IMR-90 (cell line): ENCODE measurements at regions not wholly inside any gene's neighbourhood (a gene's known extent, or its start where the extent isn't known, plus 50 kb on each side); places are given as distances from the start of the nearest gene placed in this dataset.

Experiments
- ATAC-seq: fragments of 200-7000 bp; cut with Tn5 transposase; 2 replicates; pipeline ENCODE4 v1.9.1; 2020; ENCODE audit warnings: low read depth, mild to moderate bottlenecking, moderate library complexity
- BruUV-seq: library from RNA; stranded (reverse); fragments of 400-500 nt; replicated peaks from 2 replicates; lab custom pipeline; 2021; lab: Mats Ljungman, UMichigan
- CTCF ChIA-PET: fragments of 300-600 bp; formaldehyde crosslinking; extraction: SDS; loops from one replicate; lab custom pipeline; 2021; ENCODE audit warnings: antibody characterized with exemption; lab: Yijun Ruan, JAX
- POLR2A ChIA-PET: fragments of 300-600 bp; sonication (Branson Sonifier 250); formaldehyde crosslinking; loops from one replicate; lab custom pipeline; 2022; ENCODE audit warnings: antibody characterized with exemption; ENCODE audit not compliant: unreplicated experiment; lab: Charles Lee
- DNase-seq: peaks from one replicate; pipeline ENCODE4 v3.0.0; 2013
- H2AFZ ChIP-seq: replicated peaks from 2 replicates; pipeline ENCODE3; 2013; ENCODE audit warnings: low read length, mild to moderate bottlenecking; ENCODE audit not compliant: poor library complexity
- H2AK5ac ChIP-seq: 2 replicates; pipeline ENCODE4 v1.6.1; 2013; ENCODE audit warnings: low read depth, low read length, inconsistent platforms
- H2AK9ac ChIP-seq: replicated peaks from 2 replicates; pipeline ENCODE3; 2013; ENCODE audit warnings: mild to moderate bottlenecking, low read depth, low read length, moderate library complexity; ENCODE audit not compliant: poor library complexity
- H2BK120ac ChIP-seq: 2 replicates; pipeline ENCODE4 v1.6.1; 2013; ENCODE audit warnings: low read depth, low read length, inconsistent platforms
- H2BK15ac ChIP-seq: 3 replicates; pipeline ENCODE4 v1.6.1; 2013; ENCODE audit warnings: low read depth, low read length, inconsistent platforms
- H2BK20ac ChIP-seq: 2 replicates; pipeline ENCODE4 v1.6.1; 2013; ENCODE audit warnings: low read depth, mild to moderate bottlenecking, inconsistent platforms, low read length, moderate library complexity
- H2BK5ac ChIP-seq: 2 replicates; pipeline ENCODE4 v1.6.1; 2013; ENCODE audit warnings: mild to moderate bottlenecking, low read depth, low read length, inconsistent platforms; ENCODE audit not compliant: poor library complexity, severe bottlenecking
- H3K14ac ChIP-seq: replicated peaks from 2 replicates; pipeline ENCODE4 v1.6.1; 2013; ENCODE audit warnings: low read depth, low read length, inconsistent platforms
- H3K18ac ChIP-seq: 2 replicates; pipeline ENCODE4 v1.6.1; 2013; ENCODE audit warnings: low read depth, low read length, control low read depth
- H3K23ac ChIP-seq: 2 replicates; pipeline ENCODE4 v1.6.1; 2013; ENCODE audit warnings: low read depth, low read length, inconsistent platforms
- H3K27ac ChIP-seq: 2 replicates; pipeline ENCODE4 v1.5.1; 2013; ENCODE audit warnings: mild to moderate bottlenecking, control low read depth, low read length; ENCODE audit not compliant: insufficient read depth
- H3K27me3 ChIP-seq: 2 replicates; pipeline ENCODE4 v1.6.1; 2013; ENCODE audit warnings: low read length; ENCODE audit not compliant: control insufficient read depth, insufficient read depth
- H3K36me3 ChIP-seq: 2 replicates; pipeline ENCODE4 v1.6.1; 2013; ENCODE audit warnings: low read length, mixed read lengths; ENCODE audit not compliant: control insufficient read depth, insufficient read depth
- H3K4ac ChIP-seq: 2 replicates; pipeline ENCODE4 v1.6.1; 2013; ENCODE audit warnings: low read depth, low read length, inconsistent platforms
- H3K4me1 ChIP-seq: 2 replicates; pipeline ENCODE4 v1.6.1; 2013; ENCODE audit warnings: low read length, mixed read lengths; ENCODE audit not compliant: control insufficient read depth, insufficient read depth
- H3K4me2 ChIP-seq: 2 replicates; pipeline ENCODE4 v1.6.1; 2013; ENCODE audit warnings: low read depth, mild to moderate bottlenecking, control low read depth, low read length, moderate library complexity
- H3K4me3 ChIP-seq: 2 replicates; pipeline ENCODE4 v1.5.1; 2013; ENCODE audit warnings: low read depth, mild to moderate bottlenecking, control low read depth, low read length, moderate library complexity; ENCODE audit not compliant: insufficient read depth
- H3K56ac ChIP-seq: 2 replicates; pipeline ENCODE4 v1.6.1; 2013; ENCODE audit warnings: low read length, inconsistent platforms; ENCODE audit not compliant: insufficient read depth; ENCODE audit errors: extremely low read depth
- H3K79me1 ChIP-seq, 2 experiments: 2 replicates each; pipeline ENCODE4 v1.6.1; 2013; ENCODE audit warnings: low read length in 2 of 2, inconsistent platforms in 1 of 2, low read depth in 1 of 2
- H3K9ac ChIP-seq: 2 replicates; pipeline ENCODE4 v1.6.1; 2013; ENCODE audit warnings: low read depth, low read length, control low read depth
- H3K9me1 ChIP-seq: 2 replicates; pipeline ENCODE4 v1.6.1; 2013; ENCODE audit warnings: low read length, inconsistent platforms; ENCODE audit not compliant: insufficient read depth
- H3K9me3 ChIP-seq: 2 replicates; pipeline ENCODE4 v1.6.1; 2013; ENCODE audit warnings: low read length; ENCODE audit not compliant: control insufficient read depth, insufficient read depth
- H4K20me1 ChIP-seq: 2 replicates; pipeline ENCODE4 v1.6.1; 2013; ENCODE audit warnings: low read length, inconsistent platforms; ENCODE audit not compliant: insufficient read depth
- H4K5ac ChIP-seq: 2 replicates; pipeline ENCODE4 v1.6.1; 2013; ENCODE audit warnings: mild to moderate bottlenecking, low read depth, low read length, control low read depth
- H4K8ac ChIP-seq, 2 experiments: 2 replicates each; pipeline ENCODE4 v1.6.1; 2013; ENCODE audit warnings: low read depth in 2 of 2, low read length in 2 of 2, control low read depth in 1 of 2, inconsistent platforms in 1 of 2
- H4K91ac ChIP-seq: 2 replicates; pipeline ENCODE4 v1.6.1; 2013; ENCODE audit warnings: low read depth, low read length, inconsistent platforms; ENCODE audit not compliant: insufficient read depth
- CEBPB ChIP-seq: IDR thresholded peaks from 2 replicates; pipeline ENCODE4 v1.6.1; 2012; ENCODE audit warnings: low read depth, low read length, improper control_type of control experiment
- CHD1 ChIP-seq: IDR thresholded peaks from 2 replicates; pipeline ENCODE4 v1.6.1; 2012; ENCODE audit warnings: low read depth, low read length, improper control_type of control experiment
- FOS ChIP-seq: fragments of 150-350 bp; IDR thresholded peaks from 2 replicates; pipeline ENCODE4 v1.6.1; 2016; ENCODE audit warnings: low read depth, low read length
- RAD21 ChIP-seq: IDR thresholded peaks from 2 replicates; pipeline ENCODE4 v1.6.1; 2012; ENCODE audit warnings: low read length, improper control_type of control experiment
- RCOR1 ChIP-seq: IDR thresholded peaks from 2 replicates; pipeline ENCODE4 v1.6.1; 2012; ENCODE audit warnings: mild to moderate bottlenecking, low read length, improper control_type of control experiment; ENCODE audit not compliant: insufficient replicate concordance
- RFX5 ChIP-seq: IDR thresholded peaks from 2 replicates; pipeline ENCODE4 v1.8.0; 2012; ENCODE audit warnings: low read depth, mild to moderate bottlenecking, low read length, moderate library complexity
- SMC3 ChIP-seq: fragments of 150-350 bp; IDR thresholded peaks from 2 replicates; pipeline ENCODE4 v1.6.1; 2016; ENCODE audit warnings: low read depth, mild to moderate bottlenecking, antibody characterized with exemption, low read length, moderate library complexity
- WGBS, 2 experiments: methylation state at CpG; one replicate each; pipeline versions ENCODE4 v1.1.5 to v1.1.7; 2013; ENCODE audit warnings: missing lambda C conversion rate in 2 of 2; ENCODE audit not compliant: insufficient read length in 1 of 2; ENCODE audit errors: extremely low coverage in 2 of 2; 5-methylcytosine and 5-hydroxymethylcytosine counted together
- dilution Hi-C: fragments of 300-500 bp; cut with HindIII; formaldehyde crosslinking; loops from one replicate; pipeline ENCODE4 v1.14.3; 2018; ENCODE audit warnings: low sequenced_read_pairs; ENCODE audit not compliant: unreplicated experiment
- in situ Hi-C: fragments of 300-500 bp; cut with MboI; formaldehyde crosslinking; loops from 3 replicates; pipeline ENCODE4 v1.14.3; 2019; ENCODE audit warnings: low sequenced_read_pairs, inconsistent platforms, mixed read lengths
- intact Hi-C: fragments of 100-400 bp; cut with micrococcal nuclease; formaldehyde crosslinking; loops from 2 replicates; pipeline ENCODE4 v1.10.0; 2022
- TF ChIP-seq, protein P1 (sequence below): fragments of 150-350 bp; IDR thresholded peaks from 2 replicates; pipeline ENCODE4 v1.6.1; 2017; ENCODE audit warnings: mild to moderate bottlenecking, antibody characterized with exemption, low read length, low read depth
- TF ChIP-seq, protein P2 (sequence below): fragments of 150-350 bp; IDR thresholded peaks from 2 replicates; pipeline ENCODE4 v1.6.1; 2016; ENCODE audit warnings: low read depth, mild to moderate bottlenecking, low read length, moderate library complexity, borderline replicate concordance

- no peak overlapping the region for H3K4me3 ChIP-seq
- H3K4me2 ChIP-seq: no peak overlapping the region
- H3K9me3 ChIP-seq: no peaks in the 10 kb centered on the region
- H4K8ac ChIP-seq: no peak overlapping the region
- no peak overlapping the region for H3K56ac ChIP-seq
- no peak overlapping the region for H4K5ac ChIP-seq
- H3K79me1 ChIP-seq: no peaks in the 10 kb centered on the region
- H2BK5ac ChIP-seq: no peak overlapping the region
- dilution Hi-C loops: no loop called here
- no peak overlapping the region for H3K9ac ChIP-seq
- H3K14ac ChIP-seq: no peak overlapping the region
- in situ Hi-C loops: no loop called here
- H2AK5ac ChIP-seq: no peak overlapping the region
- CTCF ChIA-PET: no interaction called here
- H3K27me3 ChIP-seq: peaks cover 20% of the 10 kb centered on the region; the same call in 1 of the 2 replicates
- H3K4ac ChIP-seq: no peak overlapping the region
- H3K23ac ChIP-seq: no peak overlapping the region
- POLR2A ChIA-PET: no interaction called here
- no TSS peak for BruUV-seq
- H4K91ac ChIP-seq: no peak overlapping the region
- H2BK120ac ChIP-seq: no peak overlapping the region
- H3K36me3 ChIP-seq: no peaks in the 10 kb centered on the region
- no peak overlapping the region for H2BK15ac ChIP-seq
- TF ChIP-seq, protein P1, sequence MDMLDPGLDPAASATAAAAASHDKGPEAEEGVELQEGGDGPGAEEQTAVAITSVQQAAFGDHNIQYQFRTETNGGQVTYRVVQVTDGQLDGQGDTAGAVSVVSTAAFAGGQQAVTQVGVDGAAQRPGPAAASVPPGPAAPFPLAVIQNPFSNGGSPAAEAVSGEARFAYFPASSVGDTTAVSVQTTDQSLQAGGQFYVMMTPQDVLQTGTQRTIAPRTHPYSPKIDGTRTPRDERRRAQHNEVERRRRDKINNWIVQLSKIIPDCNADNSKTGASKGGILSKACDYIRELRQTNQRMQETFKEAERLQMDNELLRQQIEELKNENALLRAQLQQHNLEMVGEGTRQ: no peak
- no peak for TF ChIP-seq CEBPB
- no peak for TF ChIP-seq RCOR1
- no peak for TF ChIP-seq RAD21
- TF ChIP-seq, protein P2, sequence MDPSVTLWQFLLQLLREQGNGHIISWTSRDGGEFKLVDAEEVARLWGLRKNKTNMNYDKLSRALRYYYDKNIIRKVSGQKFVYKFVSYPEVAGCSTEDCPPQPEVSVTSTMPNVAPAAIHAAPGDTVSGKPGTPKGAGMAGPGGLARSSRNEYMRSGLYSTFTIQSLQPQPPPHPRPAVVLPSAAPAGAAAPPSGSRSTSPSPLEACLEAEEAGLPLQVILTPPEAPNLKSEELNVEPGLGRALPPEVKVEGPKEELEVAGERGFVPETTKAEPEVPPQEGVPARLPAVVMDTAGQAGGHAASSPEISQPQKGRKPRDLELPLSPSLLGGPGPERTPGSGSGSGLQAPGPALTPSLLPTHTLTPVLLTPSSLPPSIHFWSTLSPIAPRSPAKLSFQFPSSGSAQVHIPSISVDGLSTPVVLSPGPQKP: no peak
- TF ChIP-seq SMC3: no peak
- no peak for TF ChIP-seq RFX5
- TF ChIP-seq CHD1: no peak
- TF ChIP-seq FOS: no peak
- H3K9me1 ChIP-seq: no peaks in the 10 kb centered on the region
- H3K18ac ChIP-seq: no peak overlapping the region
- intact Hi-C loops: no loop called here
- no peaks in the 10 kb centered on the region for H3K4me1 ChIP-seq
- no peak overlapping the region for H2BK20ac ChIP-seq
- H2AFZ ChIP-seq: no peak overlapping the region
- 36% methylated on average over 19 of the region's 22 CpGs; no CpG with 5 or more reads in 1 of the 2 experiments for WGBS, 2 experiments
- no peak overlapping the region for H3K27ac ChIP-seq
- no peak overlapping the region for H2AK9ac ChIP-seq
- no peak for ATAC-seq
- H4K20me1 ChIP-seq: no peaks in the 10 kb centered on the region
- no peak for DNase-seq
These were observed 63.2 kb downstream of the ENGASE start for GRCh38 chr17:79137789-79138165.
